Suprapubic skin (tissue), 4 donors: ENCODE measurements at regions not wholly inside any gene's neighbourhood (a gene's known extent, or its start where the extent isn't known, plus 50 kb on each side); places are given as distances from the start of the nearest gene placed in this dataset.

Experiments
- POLR2A ChIP-seq, 2 donors: fragments of 450-650 bp; IDR thresholded peaks; one replicate each; pipeline ENCODE4 v1.6.1; 2017; ENCODE audit warnings: antibody characterized with exemption in 2 of 2, mild to moderate bottlenecking in 2 of 2, moderate library complexity in 2 of 2
- POLR2AphosphoS5 ChIP-seq, 3 donors: sonication (generic); formaldehyde crosslinking; IDR thresholded peaks; one replicate each; pipeline ENCODE4 v1.6.1; 2017; ENCODE audit warnings: antibody characterized with exemption in 3 of 3

DNA sequence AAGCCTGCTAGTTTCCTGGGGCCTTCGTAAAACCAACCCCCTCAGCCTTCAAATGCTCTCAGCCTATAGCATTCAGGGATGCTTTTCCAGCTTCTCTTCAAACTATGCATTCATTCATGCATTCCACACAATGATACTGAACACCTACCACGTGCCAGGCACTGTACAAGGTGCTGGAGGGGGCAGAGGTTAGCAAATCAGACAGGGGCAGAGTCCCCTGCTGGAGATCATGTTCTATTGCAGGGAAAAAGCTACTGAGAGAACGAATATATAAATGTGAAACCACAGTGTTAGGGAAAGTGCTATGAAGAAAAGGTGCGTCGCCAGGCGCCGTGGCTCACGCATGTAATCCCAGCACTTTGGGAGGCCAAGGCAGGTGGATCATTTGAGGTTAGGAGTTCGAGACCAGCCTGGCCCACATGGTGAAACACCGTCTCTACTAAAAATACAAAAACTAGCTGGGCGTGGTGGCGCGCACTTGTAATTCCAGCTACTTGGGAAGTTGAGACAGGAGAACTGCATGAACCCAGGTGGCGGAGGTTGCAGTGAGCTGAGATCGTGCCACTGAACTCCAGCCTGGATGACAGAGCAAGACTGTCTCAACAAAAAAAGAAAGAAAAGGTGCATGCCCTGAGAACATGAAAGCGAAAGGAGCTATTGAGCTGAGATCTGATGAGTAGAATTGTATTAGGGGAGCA is 64.6 kb upstream of the CALN1 start:
- TF ChIP-seq POLR2AphosphoS5 (IDR thresholded peaks at IDR 0.05): no peak
- no peak for TF ChIP-seq POLR2A (IDR thresholded peaks at IDR 0.05)
